Tibial nerve (tissue), 4 donors: ENCODE measurements at regions not wholly inside any gene's neighbourhood (a gene's known extent, or its start where the extent isn't known, plus 50 kb on each side); places are given as distances from the start of the nearest gene placed in this dataset.
"Not testable (repeated sequence)": the region's sequence is repeated elsewhere in the genome, so short reads cannot be mapped to it uniquely, and the experiment has no call there.

Source experiments
- DNase-seq, 2 donors: peaks; one replicate each; pipeline ENCODE4 v3.0.0-alpha.2; 2019; ENCODE audit warnings: low spot score in 2 of 2
- H3K27ac ChIP-seq, 4 donors: fragments of 200-600 bp; sonication (generic) in 3 of 4; one replicate each; pipeline ENCODE4 v1.5.1; 2017 to 2019; ENCODE audit warnings: mild to moderate bottlenecking in 1 of 4
- H3K27me3 ChIP-seq, 2 donors: fragments of 200-600 bp; sonication (generic) in 1 of 2; one replicate each; pipeline versions ENCODE4 v1.5.1 to v1.6.0; 2017 to 2019
- H3K36me3 ChIP-seq, 3 donors: fragments of 200-600 bp; sonication (generic); one replicate each; pipeline ENCODE4 v1.5.1; 2018 to 2019
- H3K4me1 ChIP-seq, 4 donors: fragments of 200-600 bp; sonication (generic) in 3 of 4; one replicate each; pipeline ENCODE4 v1.5.1; 2017 to 2019
- H3K4me3 ChIP-seq, 4 donors: fragments of 200-600 bp; sonication (generic) in 3 of 4; one replicate each; pipeline ENCODE4 v1.5.1; 2017 to 2019; ENCODE audit warnings: mild to moderate bottlenecking in 1 of 4, moderate library complexity in 1 of 4
- H3K9me3 ChIP-seq, 4 donors: fragments of 200-600 bp; sonication (generic) in 3 of 4; one replicate each; pipeline ENCODE4 v1.5.1; 2017 to 2019
- CTCF ChIP-seq, 5 experiments: fragments of 200-600 bp in 3 of 5; fragments of 450-650 bp in 2 of 5; sonication (generic) in 3 of 5; IDR thresholded peaks; one replicate each; pipeline ENCODE4 v1.5.1; 2016 to 2019; ENCODE audit warnings: antibody characterized with exemption in 5 of 5, mild to moderate bottlenecking in 3 of 5, moderate library complexity in 2 of 5
- EP300 ChIP-seq, 2 donors: sonication (generic); formaldehyde crosslinking; IDR thresholded peaks; one replicate each; pipeline ENCODE4 v1.6.1; 2017; ENCODE audit warnings: antibody characterized with exemption in 2 of 2, mild to moderate bottlenecking in 1 of 2
- POLR2A ChIP-seq, 2 donors: fragments of 450-650 bp; IDR thresholded peaks; one replicate each; pipeline ENCODE4 v1.6.1; 2017; ENCODE audit warnings: antibody characterized with exemption in 2 of 2, mild to moderate bottlenecking in 2 of 2, moderate library complexity in 2 of 2
- WGBS, 2 donors: methylation state at CpG; one replicate each; pipeline ENCODE4 v1.1.5; 2018; 5-methylcytosine and 5-hydroxymethylcytosine counted together

- DNase-seq = no peak
- Histone ChIP-seq H3K9me3 (no peaks in the 10 kb centered on the region), H3K27ac (no peak overlapping the region), H3K36me3 (no peaks in the 10 kb centered on the region), H3K4me1 (no peaks in the 10 kb centered on the region), H3K27me3 (no peaks in the 10 kb centered on the region), H3K4me3 (no peak overlapping the region)
- 32 to 51% methylated on average over 1 of the region's 1 CpG for WGBS, 2 donors
- TF ChIP-seq EP300 (IDR thresholded peaks at IDR 0.05) (no peak), CTCF (IDR thresholded peaks at IDR 0.05) (no peak), POLR2A (IDR thresholded peaks at IDR 0.05) (no peak)
These were observed 140.4 kb upstream of the ABI3BP start for GRCh38 chr3:101133652-101134051.

- H3K9me3 ChIP-seq, H3K4me3 ChIP-seq, H3K27ac ChIP-seq, H3K4me1 ChIP-seq, H3K36me3 ChIP-seq, DNase-seq, H3K27me3 ChIP-seq: not testable (repeated sequence)
- 91 to 93% methylated on average over 7 of the region's 7 CpGs for WGBS, 2 donors
These were observed 140.0 kb upstream of the ABI3BP start for GRCh38 chr3:101133197-101133596.

GRCh38 chr3:101131767-101132166, 138.5 kb upstream of the ABI3BP start:
- no peaks in the 10 kb centered on the region for H3K4me1 ChIP-seq
- H3K27ac ChIP-seq = no peak overlapping the region
- 91 to 94% methylated on average over 2 of the region's 2 CpGs for WGBS, 2 donors
- no peaks in the 10 kb centered on the region for H3K36me3 ChIP-seq
- no peak for TF ChIP-seq POLR2A (IDR thresholded peaks at IDR 0.05)
- no peak for TF ChIP-seq EP300 (IDR thresholded peaks at IDR 0.05)
- TF ChIP-seq CTCF (IDR thresholded peaks at IDR 0.05) = no peak
- DNase-seq = no peak
- no peaks in the 10 kb centered on the region for H3K27me3 ChIP-seq
- H3K4me3 ChIP-seq = no peak overlapping the region
- H3K9me3 ChIP-seq = no peaks in the 10 kb centered on the region

- no peaks in the 10 kb centered on the region for H3K36me3 ChIP-seq
- TF ChIP-seq CTCF (IDR thresholded peaks at IDR 0.05) = no peak
- no peak for TF ChIP-seq EP300 (IDR thresholded peaks at IDR 0.05)
- no peak for TF ChIP-seq POLR2A (IDR thresholded peaks at IDR 0.05)
- no peak for DNase-seq
- H3K4me1 ChIP-seq = no peaks in the 10 kb centered on the region
- no peak overlapping the region for H3K4me3 ChIP-seq
- H3K27ac ChIP-seq = no peak overlapping the region
- H3K9me3 ChIP-seq = no peaks in the 10 kb centered on the region
- no peaks in the 10 kb centered on the region for H3K27me3 ChIP-seq
- WGBS, 2 donors = 72 to 73% methylated on average over 9 of the region's 9 CpGs
These were observed 135.6 kb upstream of the ABI3BP start for GRCh38 chr3:101128786-101129185.

- DNase-seq = no peak
- no peak overlapping the region for H3K27ac ChIP-seq
These were observed 134.8 kb upstream of the ABI3BP start for GRCh38 chr3:101128001-101128400.

More at GRCh38 chr3:101128001-101128400, 134.8 kb upstream of the ABI3BP start:
- TF ChIP-seq CTCF (IDR thresholded peaks at IDR 0.05) = no peak
- TF ChIP-seq POLR2A (IDR thresholded peaks at IDR 0.05) = no peak
- Histone ChIP-seq H3K4me1 (no peaks in the 10 kb centered on the region), H3K36me3 (no peaks in the 10 kb centered on the region), H3K9me3 (no peaks in the 10 kb centered on the region), H3K4me3 (no peak overlapping the region), H3K27me3 (no peaks in the 10 kb centered on the region)
- 54 to 57% methylated on average over 1 of the region's 1 CpG for WGBS, 2 donors
